ENCODE measurements at regions not wholly inside any gene's neighbourhood (a gene's known extent, or its start where the extent isn't known, plus 50 kb on each side); places are given as distances from the start of the nearest gene placed in this dataset.

- Mint-ChIP-seq H3K27ac (ENCODE audit: unreplicated experiment) (no peak overlapping the region), H3K4me3 (ENCODE audit: unreplicated experiment) (no peak overlapping the region), H3K9me3 (ENCODE audit: unreplicated experiment) (no peaks in the 10 kb centered on the region), H3K27me3 (ENCODE audit: insufficient read depth, unreplicated experiment) (no peaks in the 10 kb centered on the region), H3K36me3 (ENCODE audit: insufficient read depth, unreplicated experiment) (no peaks in the 10 kb centered on the region), H3K4me1 (ENCODE audit: low read depth, unreplicated experiment) (no peaks in the 10 kb centered on the region)
- H3K27me3 ChIP-seq (replicated peaks; ENCODE audit: control insufficient read depth, insufficient read depth, low read length), result no peaks in the 10 kb centered on the region
- no TSS peak for BruUV-seq (replicated peaks)
- ChIA-PET POLR2A (no interaction called here), CTCF (no interaction called here)
- H3K36me3 ChIP-seq (ENCODE audit: control insufficient read depth, insufficient read depth, low read length), result no peaks in the 10 kb centered on the region
- H3K4me3 ChIP-seq (ENCODE audit: low read depth, low read length), result no peak overlapping the region
- no peak for DNase-seq
- H3K4me1 ChIP-seq, result no peaks in the 10 kb centered on the region
- no peaks in the 10 kb centered on the region for H3K9me3 ChIP-seq
- intact Hi-C loops (cut with micrococcal nuclease; ENCODE audit: unreplicated experiment), result no loop called here
- no peak for TF ChIP-seq CTCF (IDR thresholded peaks at IDR 0.05; ENCODE audit: insufficient read depth in 1 of 2, low read depth in 1 of 2, low read length in 1 of 2, severe bottlenecking in 1 of 2, unreplicated experiment in 1 of 2)
Measured at GRCh38 chr2:200034816-200035215, 79.4 kb downstream of the MAIP1 start.

GRCh38 chr2:200039724-200040650 lies 84.6 kb downstream of the MAIP1 start:
- peaks cover 7% of the 10 kb centered on the region for H3K9me3 Mint-ChIP-seq (ENCODE audit: unreplicated experiment)
- no peaks in the 10 kb centered on the region for H3K4me1 Mint-ChIP-seq (ENCODE audit: low read depth, unreplicated experiment)
- no peaks in the 10 kb centered on the region for H3K36me3 Mint-ChIP-seq (ENCODE audit: insufficient read depth, unreplicated experiment)
- BruUV-seq (replicated peaks), result no TSS peak
- DNase-seq, result no peak
- no peak overlapping the region for H3K4me3 Mint-ChIP-seq (ENCODE audit: unreplicated experiment)
- no peaks in the 10 kb centered on the region for H3K36me3 ChIP-seq (ENCODE audit: control insufficient read depth, insufficient read depth, low read length)
- no peaks in the 10 kb centered on the region for H3K27me3 Mint-ChIP-seq (ENCODE audit: insufficient read depth, unreplicated experiment)
- intact Hi-C loops (cut with micrococcal nuclease; ENCODE audit: unreplicated experiment), result no loop called here
- no peak for TF ChIP-seq CTCF (IDR thresholded peaks at IDR 0.05; ENCODE audit: insufficient read depth in 1 of 2, low read depth in 1 of 2, low read length in 1 of 2, severe bottlenecking in 1 of 2, unreplicated experiment in 1 of 2)
- no peaks in the 10 kb centered on the region for H3K27me3 ChIP-seq (replicated peaks; ENCODE audit: control insufficient read depth, insufficient read depth, low read length)
- ChIA-PET CTCF (no interaction called here), POLR2A (no interaction called here)
- no peak overlapping the region for H3K27ac Mint-ChIP-seq (ENCODE audit: unreplicated experiment)
- peaks cover 10% of the 10 kb centered on the region; the same call in 1 of the 2 replicates for H3K9me3 ChIP-seq
- H3K4me1 ChIP-seq, result peaks cover 7% of the 10 kb centered on the region
- H3K4me3 ChIP-seq (ENCODE audit: low read depth, low read length), result no peak overlapping the region

- no peaks in the 10 kb centered on the region for H3K27me3 Mint-ChIP-seq (ENCODE audit: insufficient read depth, unreplicated experiment)
- no peaks in the 10 kb centered on the region for H3K27me3 ChIP-seq (replicated peaks; ENCODE audit: control insufficient read depth, insufficient read depth, low read length)
- intact Hi-C loops (cut with micrococcal nuclease; ENCODE audit: unreplicated experiment), result no loop called here
Measured at GRCh38 chr2:200040831-200041230, 85.4 kb downstream of the MAIP1 start.

More at GRCh38 chr2:200040831-200041230, 85.4 kb downstream of the MAIP1 start:
- H3K4me1 ChIP-seq, result peaks cover 7% of the 10 kb centered on the region
- no peak for TF ChIP-seq CTCF (IDR thresholded peaks at IDR 0.05; ENCODE audit: insufficient read depth in 1 of 2, low read depth in 1 of 2, low read length in 1 of 2, severe bottlenecking in 1 of 2, unreplicated experiment in 1 of 2)
- Mint-ChIP-seq H3K9me3 (ENCODE audit: unreplicated experiment) (peaks cover 13% of the 10 kb centered on the region), H3K36me3 (ENCODE audit: insufficient read depth, unreplicated experiment) (no peaks in the 10 kb centered on the region), H3K4me3 (ENCODE audit: unreplicated experiment) (no peak overlapping the region), H3K27ac (ENCODE audit: unreplicated experiment) (no peak overlapping the region), H3K4me1 (ENCODE audit: low read depth, unreplicated experiment) (no peaks in the 10 kb centered on the region)
- no peak overlapping the region for H3K4me3 ChIP-seq (ENCODE audit: low read depth, low read length)
- POLR2A ChIA-PET, result no interaction called here
- no peaks in the 10 kb centered on the region for H3K36me3 ChIP-seq (ENCODE audit: control insufficient read depth, insufficient read depth, low read length)
- peaks cover 18% of the 10 kb centered on the region for H3K9me3 ChIP-seq
- CTCF ChIA-PET, result no interaction called here
- no peak for DNase-seq
- BruUV-seq (replicated peaks), result no TSS peak

Data from Caco-2 (cell line).